ENCODE measurements at regions not wholly inside any gene's neighbourhood (a gene's known extent, or its start where the extent isn't known, plus 50 kb on each side); places are given as distances from the start of the nearest gene placed in this dataset.
"Not testable (repeated sequence)": the region's sequence is repeated elsewhere in the genome, so short reads cannot be mapped to it uniquely, and the experiment has no call there.

GRCh38 chr12:116361414-116362223, 84.1 kb upstream of the MED13L start:
- no peak for DNase-seq (ENCODE audit: low read depth, low spot score)

DNA sequence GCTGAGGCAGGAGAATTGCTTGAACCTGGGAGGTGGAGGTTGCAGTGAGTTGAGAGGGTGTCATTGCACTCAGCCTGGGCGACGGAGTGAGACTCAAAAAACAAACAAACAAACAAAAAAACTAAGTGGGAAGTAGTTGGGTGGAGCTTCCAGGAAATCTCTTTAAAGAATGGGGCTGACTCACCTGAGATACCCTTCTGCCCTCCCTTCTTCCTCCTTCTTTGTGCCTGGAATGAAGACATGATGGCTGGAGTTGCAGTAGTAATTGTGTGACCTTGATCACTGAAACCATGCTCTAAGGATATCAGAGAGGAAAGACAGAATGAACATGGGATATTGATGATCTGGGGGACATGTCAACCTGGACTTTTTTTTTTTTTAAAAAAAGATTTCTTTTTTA, 87.6 kb upstream of the MED13L start:
- DNase-seq (ENCODE audit: low read depth, low spot score), result no peak

DNA sequence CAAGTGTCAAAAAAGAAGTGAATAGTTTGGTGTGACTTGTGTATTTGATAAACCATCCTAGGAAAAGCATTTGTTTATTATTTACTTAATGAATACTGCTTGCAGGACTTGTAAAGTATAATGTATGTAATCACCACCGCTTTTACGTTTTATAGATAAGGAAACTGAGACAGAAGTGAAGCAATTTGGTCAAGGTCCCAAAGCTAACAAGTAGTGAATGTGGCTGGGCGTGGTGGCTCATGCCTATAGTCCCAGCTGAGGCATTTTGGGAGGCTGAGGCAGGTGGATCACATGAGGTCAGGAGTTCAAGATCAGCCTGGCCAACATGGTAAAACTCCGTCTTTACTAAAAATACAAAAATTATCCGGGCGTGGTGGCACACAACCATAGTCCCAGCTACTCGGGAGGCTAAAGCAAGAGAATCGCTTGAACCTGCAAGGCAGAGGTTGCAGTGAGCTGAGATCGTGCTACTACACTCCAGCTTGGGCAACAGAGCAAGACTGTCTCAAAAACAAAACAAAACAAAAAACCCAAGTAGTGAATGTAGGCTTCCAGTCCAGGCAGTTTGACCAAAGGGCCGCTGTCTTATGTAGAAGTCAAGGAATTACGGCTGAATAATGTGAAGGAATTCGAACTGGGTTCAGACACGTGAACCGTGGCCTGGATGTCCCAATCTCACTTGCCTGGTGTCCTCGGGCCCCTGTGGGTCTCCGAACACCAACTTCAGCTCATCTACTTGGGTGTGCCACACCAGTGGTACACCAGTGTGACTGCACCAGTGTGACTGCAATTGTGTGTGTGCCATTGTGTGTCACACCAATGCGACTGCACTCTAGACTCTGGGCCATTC, 88.3 kb upstream of the MED13L start:
- DNase-seq (ENCODE audit: low read depth, low spot score), result no peak

- no peak for DNase-seq (ENCODE audit: low read depth, low spot score)
Observed at GRCh38 chr12:116366456-116366776, 88.9 kb upstream of the MED13L start.

GRCh38 chr12:116366824-116367223, 89.3 kb upstream of the MED13L start:
- no peak for DNase-seq (ENCODE audit: low read depth, low spot score)

- no peak for DNase-seq (ENCODE audit: low read depth, low spot score)
Observed at GRCh38 chr12:116368196-116369194, 91.0 kb upstream of the MED13L start.

DNA sequence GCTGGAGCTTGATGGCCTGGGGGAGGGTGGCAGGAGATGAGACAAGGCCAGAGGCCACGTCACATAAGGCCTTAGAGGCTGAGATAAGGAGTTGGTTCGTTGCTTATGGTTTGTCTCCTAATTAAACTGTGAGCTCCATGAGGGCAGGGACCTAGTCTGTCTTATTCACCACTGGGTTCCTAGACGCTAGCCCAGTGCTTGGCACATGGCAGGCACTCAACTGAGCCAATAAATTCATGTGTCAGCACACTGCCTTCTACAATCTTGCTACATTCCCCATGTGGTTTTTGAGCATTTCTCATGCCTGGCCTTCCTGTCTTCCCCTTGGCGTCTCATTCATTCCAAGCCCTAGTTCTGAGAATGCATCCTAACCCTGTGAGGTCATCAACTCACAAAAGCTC, 92.5 kb upstream of the MED13L start:
- no peak for DNase-seq (ENCODE audit: low read depth, low spot score)

- no peak for DNase-seq (ENCODE audit: low read depth, low spot score)
Observed at GRCh38 chr12:116370886-116371580, 93.5 kb upstream of the MED13L start.

- no peak for DNase-seq (ENCODE audit: low read depth, low spot score)
Observed at GRCh38 chr12:116372815-116373214, 95.3 kb upstream of the MED13L start.

- DNase-seq (ENCODE audit: low read depth, low spot score), result no peak
Observed at GRCh38 chr12:116373572-116374206, 96.2 kb upstream of the MED13L start.

DNA sequence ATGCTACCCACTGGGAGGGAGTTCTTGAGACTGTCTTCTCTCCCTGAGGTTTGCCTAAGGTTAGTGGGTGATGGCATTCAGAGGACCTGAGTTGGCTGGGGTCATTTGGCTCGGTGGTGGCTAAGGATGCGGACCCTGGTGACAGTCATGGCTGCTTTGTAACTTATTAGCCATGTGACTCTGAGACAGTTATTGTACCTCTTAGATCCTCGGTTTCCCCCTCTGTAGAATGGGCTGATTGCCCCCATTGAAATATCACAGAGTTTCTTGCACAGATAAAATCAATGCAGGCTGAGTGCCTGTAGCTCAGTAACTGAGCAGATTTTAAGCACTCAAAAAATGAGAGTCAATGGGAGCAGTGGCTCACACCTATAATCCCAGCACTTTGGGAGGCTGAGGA, 96.7 kb upstream of the MED13L start:
- DNase-seq (ENCODE audit: low read depth, low spot score), result no peak

DNA sequence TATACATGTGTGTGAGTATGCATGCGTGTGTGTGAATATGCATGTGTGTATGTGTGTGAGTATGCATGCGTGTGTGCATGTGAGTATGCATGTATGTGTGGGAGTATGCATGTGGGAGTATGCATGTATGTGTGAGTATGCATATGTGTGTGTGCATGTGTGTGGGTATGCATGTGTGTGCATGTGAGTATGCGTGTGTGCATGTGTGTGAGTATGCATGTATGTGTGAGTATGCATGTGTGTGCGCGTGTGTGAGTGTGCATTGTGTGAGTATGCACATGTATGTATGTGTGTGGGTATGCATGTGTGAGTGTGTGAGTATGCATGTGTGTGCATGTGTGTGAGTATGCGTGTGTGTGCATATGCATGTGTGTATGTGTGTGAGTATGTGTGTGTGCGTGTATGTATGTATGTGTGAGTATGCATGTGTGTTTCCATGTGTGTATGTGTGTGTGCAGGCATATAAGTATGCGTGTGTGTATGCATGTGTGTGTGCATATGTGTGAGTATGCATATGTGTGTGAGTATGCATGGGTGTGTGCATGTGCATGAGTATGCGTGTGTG, 97.9 kb upstream of the MED13L start:
- DNase-seq (ENCODE audit: low read depth, low spot score), result no peak

- DNase-seq (ENCODE audit: low read depth, low spot score), result no peak
Observed at GRCh38 chr12:116376354-116377193, 99.1 kb upstream of the MED13L start.

DNA sequence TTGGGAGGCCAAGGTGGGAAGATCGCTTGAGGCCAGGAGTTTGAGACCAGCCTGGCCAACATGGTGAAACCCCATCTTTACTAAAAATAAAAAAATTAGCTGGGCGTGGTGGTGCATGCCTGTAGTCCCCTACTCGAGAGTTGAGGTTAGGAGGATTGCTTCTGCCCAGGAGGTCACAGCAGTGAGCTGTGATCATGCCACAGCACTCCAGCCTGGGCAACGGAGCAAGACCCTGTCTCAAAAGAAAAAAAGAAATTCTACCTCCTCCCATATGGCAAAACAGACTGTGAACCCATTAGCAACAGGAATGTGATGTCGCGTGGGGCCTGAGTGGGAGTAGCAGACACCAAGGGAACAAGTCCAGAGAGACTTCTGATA, 99.7 kb upstream of the MED13L start:
- DNase-seq (ENCODE audit: low read depth, low spot score), result not testable (repeated sequence)

- DNase-seq (ENCODE audit: low read depth, low spot score), result no peak
Observed at GRCh38 chr12:116378002-116378401, 100.5 kb upstream of the MED13L start.

- DNase-seq (ENCODE audit: low read depth, low spot score), result no peak
Observed at GRCh38 chr12:116380108-116380507, 102.6 kb upstream of the MED13L start.

GRCh38 chr12:116380740-116381139, 103.2 kb upstream of the MED13L start:
- not testable (repeated sequence) for DNase-seq (ENCODE audit: low read depth, low spot score)

GRCh38 chr12:116381240-116381743, 103.8 kb upstream of the MED13L start:
- DNase-seq (ENCODE audit: low read depth, low spot score), result no peak

Measured in iPS DF 19.7 (cell line).